Sigmoid colon (tissue), 4 donors: ENCODE measurements at regions not wholly inside any gene's neighbourhood (a gene's known extent, or its start where the extent isn't known, plus 50 kb on each side); places are given as distances from the start of the nearest gene placed in this dataset.

Experiments used
- CTCF ChIP-seq, 4 experiments: fragments of 450-650 bp in 3 of 4; fragments of 200-600 bp in 1 of 4; IDR thresholded peaks; one replicate each; pipeline ENCODE4 v1.5.1; 2016 to 2019; ENCODE audit warnings: antibody characterized with exemption in 4 of 4, mild to moderate bottlenecking in 3 of 4, moderate library complexity in 2 of 4
- POLR2A ChIP-seq, 2 donors: fragments of 450-650 bp; IDR thresholded peaks; one replicate each; pipeline ENCODE4 v1.6.1; 2016; ENCODE audit warnings: antibody characterized with exemption in 2 of 2, mild to moderate bottlenecking in 2 of 2, moderate library complexity in 2 of 2
- POLR2AphosphoS5 ChIP-seq, 4 donors: sonication (generic); formaldehyde crosslinking; IDR thresholded peaks; one replicate each; pipeline ENCODE4 v1.6.1; 2017; ENCODE audit warnings: antibody characterized with exemption in 4 of 4

- TF ChIP-seq CTCF (IDR thresholded peaks at IDR 0.05) (no peak), POLR2A (IDR thresholded peaks at IDR 0.05) (no peak), POLR2AphosphoS5 (IDR thresholded peaks at IDR 0.05) (no peak)
Observed at GRCh38 chr1:116261227-116261626, 111.8 kb upstream of the ATP1A1 start.
